ENCODE measurements at regions not wholly inside any gene's neighbourhood (a gene's known extent, or its start where the extent isn't known, plus 50 kb on each side); places are given as distances from the start of the nearest gene placed in this dataset.
A peak's percentile ranks its signal among the peaks of the same experiment; 100 is the strongest.
"Not testable (repeated sequence)": the region's sequence is repeated elsewhere in the genome, so short reads cannot be mapped to it uniquely, and the experiment has no call there.

GRCh38 chr3:152593242-152593641, 241.7 kb upstream of the P2RY1 start:
- Histone ChIP-seq H3K27ac (peak overlapping the region; percentile 49 to 69), H3K27me3 (no peaks in the 10 kb centered on the region), H3K4me1 (peaks cover 26% of the 10 kb centered on the region), H3K9me3 (no peaks in the 10 kb centered on the region), H3K4me3 (no peak overlapping the region), H3K36me3 (ENCODE audit: low read depth, missing control alignments) (no peaks in the 10 kb centered on the region)
- DNase-seq, result no peak
- intact Hi-C loops (cut with DNase I; ENCODE audit: low total_unique reads), result no loop called here
- TF ChIP-seq POLR2A (IDR thresholded peaks at IDR 0.05) (no peak), CTCF (IDR thresholded peaks at IDR 0.05) (no peak)

- no peak overlapping the region for H3K4me3 ChIP-seq
- peaks cover 26% of the 10 kb centered on the region for H3K4me1 ChIP-seq
- peak; percentile 81 for DNase-seq
- intact Hi-C loops (cut with DNase I; ENCODE audit: low total_unique reads), result no loop called here
- no peaks in the 10 kb centered on the region for H3K27me3 ChIP-seq
- H3K27ac ChIP-seq, result peak overlapping the region; percentile 71 to 83
- no peak for TF ChIP-seq POLR2A (IDR thresholded peaks at IDR 0.05)
- no peak for TF ChIP-seq CTCF (IDR thresholded peaks at IDR 0.05)
- no peaks in the 10 kb centered on the region for H3K9me3 ChIP-seq
- H3K36me3 ChIP-seq (ENCODE audit: low read depth, missing control alignments), result no peaks in the 10 kb centered on the region
- 29% methylated on average over 4 of the region's 4 CpGs for WGBS, 2 donors
Observed at GRCh38 chr3:152595975-152596821, 238.7 kb upstream of the P2RY1 start.

- H3K9me3 ChIP-seq; H3K27me3 ChIP-seq; intact Hi-C loops (cut with DNase I; ENCODE audit: low total_unique reads); H3K36me3 ChIP-seq (ENCODE audit: low read depth, missing control alignments); H3K4me3 ChIP-seq; DNase-seq: not testable (repeated sequence)
- peaks cover 26% of the 10 kb centered on the region for H3K4me1 ChIP-seq
- peak overlapping the region; percentile 71 to 83 for H3K27ac ChIP-seq
- 53 to 67% methylated on average over 1 of the region's 1 CpG for WGBS, 2 donors
Observed at GRCh38 chr3:152596832-152597231, 238.1 kb upstream of the P2RY1 start.

GRCh38 chr3:152606146-152606545, 228.8 kb upstream of the P2RY1 start:
- H3K27ac ChIP-seq, result no peak overlapping the region
- H3K4me1 ChIP-seq, result no peaks in the 10 kb centered on the region
- 76 to 78% methylated on average over 7 of the region's 7 CpGs for WGBS, 2 donors
- H3K36me3 ChIP-seq (ENCODE audit: low read depth, missing control alignments), result no peaks in the 10 kb centered on the region
- no peaks in the 10 kb centered on the region for H3K9me3 ChIP-seq
- no peak for TF ChIP-seq CTCF (IDR thresholded peaks at IDR 0.05)
- TF ChIP-seq POLR2A (IDR thresholded peaks at IDR 0.05), result no peak
- intact Hi-C loops (cut with DNase I; ENCODE audit: low total_unique reads), result no loop called here
- H3K4me3 ChIP-seq, result no peak overlapping the region
- no peaks in the 10 kb centered on the region for H3K27me3 ChIP-seq
- DNase-seq, result no peak

- no peak for TF ChIP-seq CTCF (IDR thresholded peaks at IDR 0.05)
- TF ChIP-seq POLR2A (IDR thresholded peaks at IDR 0.05), result no peak
- intact Hi-C loops (cut with DNase I; ENCODE audit: low total_unique reads), result no loop called here
- Histone ChIP-seq H3K27ac (no peak overlapping the region), H3K9me3 (no peaks in the 10 kb centered on the region), H3K27me3 (no peaks in the 10 kb centered on the region), H3K4me3 (no peak overlapping the region), H3K4me1 (no peaks in the 10 kb centered on the region), H3K36me3 (ENCODE audit: low read depth, missing control alignments) (no peaks in the 10 kb centered on the region)
- DNase-seq, result no peak
- 90 to 97% methylated on average over 1 of the region's 1 CpG for WGBS, 2 donors
Observed at GRCh38 chr3:152607179-152607578, 227.8 kb upstream of the P2RY1 start.

Data from testis (tissue), 2 donors.